Right renal pelvis (tissue), 4 donors: ENCODE measurements at regions not wholly inside any gene's neighbourhood (a gene's known extent, or its start where the extent isn't known, plus 50 kb on each side); places are given as distances from the start of the nearest gene placed in this dataset.

Experiments used
- DNase-seq, 4 donors: peaks; one replicate each; pipeline ENCODE4 v3.0.0-alpha.2; 2013; ENCODE audit warnings: low read depth in 4 of 4, low spot score in 3 of 4, missing footprints in 1 of 4

DNA sequence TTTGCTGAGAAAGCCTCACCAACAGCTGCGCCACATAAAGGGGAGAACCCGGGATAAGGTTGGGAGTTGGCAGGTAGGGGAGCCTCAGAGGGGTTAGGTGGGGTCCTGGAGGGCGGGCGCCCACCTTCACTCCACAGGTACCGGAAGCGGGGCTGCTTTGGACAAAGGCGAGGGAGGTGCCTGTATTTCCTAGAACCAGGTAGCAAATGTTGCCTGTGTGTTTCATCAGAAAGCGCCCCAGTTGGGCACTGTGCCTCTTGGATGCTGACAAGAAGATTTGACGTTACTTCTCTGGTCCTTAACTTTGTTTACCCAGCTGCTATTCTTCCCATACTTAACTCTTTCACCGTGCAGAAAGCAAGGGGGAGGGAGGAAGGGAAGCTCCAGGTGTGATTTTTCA is 278.9 kb downstream of the ZNF536 start:
- no peak for DNase-seq

DNA sequence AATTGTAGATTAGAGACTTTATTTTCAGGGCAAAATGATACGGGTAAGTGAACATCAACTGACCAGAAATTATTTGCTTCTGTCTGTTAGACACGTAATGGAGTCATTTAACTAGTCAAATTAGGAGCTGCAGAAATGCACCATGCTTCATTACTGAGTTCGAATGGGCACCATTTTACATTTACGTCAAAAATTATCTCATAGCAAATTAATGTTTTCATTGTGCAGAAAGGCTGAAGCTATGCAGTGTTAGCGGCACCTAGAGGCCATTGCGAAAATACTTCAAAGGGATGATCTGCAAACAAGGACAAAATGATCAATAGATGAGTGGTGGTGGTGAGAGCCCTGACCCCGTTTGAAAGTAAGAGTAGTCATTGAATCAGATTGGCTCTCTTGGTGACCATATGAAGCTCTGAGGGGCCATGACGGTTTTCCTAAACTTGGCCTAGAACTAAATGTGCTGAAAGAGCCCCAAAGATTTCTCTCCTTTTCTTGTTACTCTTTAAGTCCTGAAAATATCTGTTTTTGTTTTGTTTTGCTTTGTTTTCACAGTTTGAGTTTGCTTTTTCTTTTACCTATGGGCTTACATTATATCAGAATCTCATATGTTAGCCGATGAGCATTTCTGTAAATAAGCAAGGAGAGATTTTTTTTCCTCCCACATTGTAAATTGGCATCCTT is 277.9 kb downstream of the ZNF536 start:
- DNase-seq: peak in 1 of 4 donors; percentile 44

DNA sequence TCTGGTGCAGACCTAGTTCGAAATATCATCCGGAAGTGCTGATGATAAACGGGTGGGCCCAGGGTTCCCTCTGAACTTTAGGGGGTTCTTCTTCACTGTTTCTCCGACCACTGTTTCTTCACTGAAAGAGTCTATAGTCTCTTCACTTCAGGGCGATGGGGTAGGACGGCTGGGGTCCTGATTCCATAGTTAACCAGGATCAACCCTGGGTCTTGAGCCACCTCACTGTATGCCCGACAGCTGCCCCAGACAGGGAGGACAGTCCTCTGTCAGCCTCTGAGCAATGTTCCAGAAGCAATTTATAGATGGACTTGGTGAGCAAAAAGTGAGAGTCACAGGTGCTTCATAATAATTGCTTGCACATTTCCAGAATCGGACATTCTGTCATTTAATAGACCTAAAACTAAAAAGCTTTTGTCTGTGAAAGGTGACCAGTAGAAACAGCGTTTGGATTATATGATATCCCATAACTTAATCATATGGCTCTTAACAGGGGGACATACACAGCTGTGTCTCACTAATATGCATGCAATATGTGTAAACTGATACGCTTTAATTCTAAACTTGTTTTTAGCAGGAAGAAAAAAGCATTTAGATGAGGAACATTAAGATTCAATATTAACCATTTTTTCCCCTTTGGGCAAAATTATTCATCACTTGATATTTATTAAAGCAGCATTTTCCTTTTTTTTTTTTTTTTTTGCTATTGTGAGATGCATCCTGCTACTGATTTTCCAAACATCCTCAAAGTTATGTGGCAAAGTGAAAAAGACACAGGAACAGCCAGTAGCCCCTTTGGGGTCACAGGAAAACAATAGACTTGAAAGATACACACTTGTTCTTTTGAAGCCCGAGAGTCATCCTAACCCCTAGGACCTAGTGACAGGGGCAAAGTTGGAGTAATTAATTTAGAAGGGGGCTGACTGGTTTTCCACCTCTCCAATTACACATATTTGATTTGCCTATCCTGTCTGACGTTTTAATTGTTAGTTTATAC is 277.0 kb downstream of the ZNF536 start:
- no peak for DNase-seq

DNA sequence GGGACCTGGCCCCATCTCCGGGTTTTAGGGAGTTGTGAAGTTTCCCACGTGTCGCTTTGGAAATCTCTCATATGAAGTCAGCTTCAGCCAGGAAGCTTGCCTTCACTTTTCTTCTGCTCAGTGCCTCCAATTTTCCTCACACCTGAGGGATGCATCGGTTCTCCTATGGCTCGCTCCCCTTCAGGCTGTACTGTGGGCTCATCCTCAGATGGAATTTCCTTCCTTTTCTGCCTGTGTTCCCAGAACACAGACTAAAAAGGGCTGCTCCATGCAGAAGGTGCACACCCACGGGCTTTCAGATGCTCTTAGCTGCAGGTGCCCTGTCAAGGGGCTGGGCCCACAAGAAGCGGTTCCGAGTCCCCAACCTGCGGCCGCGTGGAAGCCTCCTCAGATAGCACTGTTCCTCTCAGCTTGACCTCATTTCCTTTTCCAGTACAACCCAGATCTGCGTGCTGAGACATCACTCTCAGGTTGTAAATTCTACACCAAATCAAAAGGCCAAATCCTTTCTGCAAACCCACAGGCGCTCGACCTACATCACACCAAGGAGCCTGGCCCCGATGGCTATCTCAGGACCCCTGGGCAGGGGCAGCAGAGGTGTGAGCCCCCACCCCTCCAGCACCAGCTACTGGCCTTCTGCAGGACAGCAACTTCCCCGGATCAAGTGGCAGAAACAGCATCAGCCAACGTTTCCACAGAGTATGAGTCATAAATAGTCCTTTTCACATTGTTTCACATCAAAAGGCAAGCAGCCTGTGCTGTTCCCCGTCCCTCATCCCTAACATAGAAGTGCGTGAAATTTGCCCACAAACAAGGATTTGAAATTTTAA is 275.9 kb downstream of the ZNF536 start:
- no peak for DNase-seq

DNA sequence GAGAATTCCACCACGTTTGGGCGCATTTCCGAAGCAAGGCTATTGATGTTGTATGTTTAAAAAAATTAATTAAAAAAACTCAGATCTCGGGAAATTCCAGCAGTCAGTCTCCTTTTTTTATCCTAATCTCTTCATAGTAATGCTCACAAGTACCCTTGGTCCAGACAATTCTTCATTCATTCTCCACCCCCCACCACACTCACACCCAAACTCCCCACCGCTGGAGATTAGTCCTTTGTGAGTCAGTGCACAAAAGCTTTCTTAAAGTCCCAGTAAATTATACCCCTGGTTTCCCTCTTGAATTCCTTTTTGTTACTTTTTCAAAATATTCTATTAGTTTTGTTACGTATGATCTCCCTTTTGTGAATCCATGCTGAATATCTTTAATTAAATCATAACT is 274.6 kb downstream of the ZNF536 start:
- no peak for DNase-seq

DNA sequence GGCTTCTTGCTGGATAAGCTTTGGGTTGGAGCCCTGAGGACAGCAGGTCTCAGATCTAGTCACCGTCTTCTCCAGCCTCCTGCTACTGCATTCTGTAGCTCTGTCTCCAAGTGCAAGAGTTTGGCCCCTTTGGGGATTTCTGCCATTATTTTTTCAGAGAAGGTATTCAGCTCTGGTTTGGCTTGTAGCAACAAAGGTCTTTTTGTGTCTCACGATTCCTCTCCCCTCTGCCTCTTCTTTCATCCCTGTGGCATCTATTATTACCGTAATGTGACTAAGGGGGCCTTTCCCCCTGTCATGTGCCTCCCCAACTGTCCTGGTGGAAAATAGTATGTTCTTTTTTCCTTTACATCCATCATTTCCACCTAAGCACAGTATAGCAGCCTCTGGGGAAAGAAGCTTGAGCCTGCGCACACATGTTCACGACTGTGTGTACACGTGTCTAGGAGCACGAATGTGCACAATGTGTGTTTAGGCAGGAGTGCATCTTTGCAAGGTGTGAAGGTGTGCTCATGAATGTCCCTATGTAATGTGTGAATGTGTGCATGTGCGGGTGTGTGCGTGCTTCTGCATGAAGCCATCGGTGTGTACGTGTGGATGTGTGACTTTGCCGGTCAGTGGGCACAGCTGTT is 273.9 kb downstream of the ZNF536 start:
- DNase-seq: no peak

DNA sequence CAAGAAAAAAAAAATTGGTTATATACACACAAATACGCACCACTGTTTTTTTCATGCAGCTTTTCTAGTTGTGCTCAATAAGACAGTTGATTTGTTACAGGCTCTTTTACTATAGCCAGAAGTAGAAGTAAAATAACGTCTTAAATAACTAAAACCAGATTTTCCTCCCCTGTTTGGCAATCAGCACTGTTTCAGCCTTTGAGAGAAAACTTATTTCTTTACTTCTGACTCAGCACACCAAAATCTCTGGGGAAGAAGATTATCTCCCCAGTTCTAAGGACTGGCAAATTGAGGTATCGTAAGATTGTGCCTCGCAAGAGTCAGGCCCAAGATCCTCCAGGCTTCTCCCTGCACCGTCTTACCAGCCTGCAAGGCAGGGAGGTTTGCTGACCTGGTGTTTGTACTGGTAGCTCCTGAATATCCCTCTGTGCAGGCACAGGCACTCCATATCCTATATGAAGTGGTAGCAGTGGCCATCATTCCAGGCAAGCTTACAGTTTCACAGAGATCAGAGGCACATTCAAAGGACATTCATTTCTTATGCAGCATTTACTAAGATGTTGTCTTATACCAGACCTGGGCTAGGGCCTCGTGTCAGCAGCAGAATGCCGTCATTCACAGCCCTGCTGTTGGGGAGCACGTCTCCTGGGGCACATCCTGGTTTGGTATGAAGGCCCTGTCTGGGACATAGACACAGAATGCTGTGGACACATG is 268.2 kb downstream of the ZNF536 start:
- no peak for DNase-seq

DNA sequence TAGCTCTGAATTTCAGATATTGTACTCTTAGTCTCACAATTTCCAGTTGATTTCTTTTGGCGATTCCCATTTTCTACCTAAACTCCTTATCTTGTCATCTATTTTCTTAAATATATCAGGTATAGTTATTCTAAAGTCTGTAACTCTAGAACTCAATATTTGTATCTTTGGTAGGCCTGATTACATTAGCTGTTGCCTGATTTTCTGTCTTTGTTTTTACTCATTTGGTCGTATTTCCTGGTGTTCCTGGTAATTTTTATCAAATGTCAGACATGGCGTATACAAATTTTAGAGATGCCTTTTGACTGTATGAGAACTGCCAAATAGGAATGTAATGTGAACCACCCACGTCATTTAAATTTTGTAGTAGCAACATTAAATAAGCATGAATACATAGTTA is 266.7 kb downstream of the ZNF536 start:
- no peak for DNase-seq

DNA sequence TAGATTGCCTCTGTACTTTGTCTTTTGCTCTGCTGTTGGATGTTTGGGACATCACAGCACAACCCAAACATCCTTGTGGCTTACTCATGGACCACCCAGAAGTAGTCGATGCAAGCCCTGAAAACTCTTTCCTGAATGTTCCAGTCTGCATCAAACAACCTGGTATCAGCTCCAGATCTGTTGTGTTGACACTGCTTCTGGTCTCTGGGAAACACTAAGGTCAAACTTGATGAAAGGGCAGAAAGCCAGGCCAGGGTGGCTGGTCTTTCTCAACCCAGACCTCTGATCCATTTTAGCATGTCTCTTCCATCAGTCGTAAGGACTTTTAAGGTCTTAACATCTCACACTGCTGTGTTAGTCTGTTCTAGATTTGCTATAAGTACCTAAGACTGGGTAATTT is 265.7 kb downstream of the ZNF536 start:
- no peak for DNase-seq

DNA sequence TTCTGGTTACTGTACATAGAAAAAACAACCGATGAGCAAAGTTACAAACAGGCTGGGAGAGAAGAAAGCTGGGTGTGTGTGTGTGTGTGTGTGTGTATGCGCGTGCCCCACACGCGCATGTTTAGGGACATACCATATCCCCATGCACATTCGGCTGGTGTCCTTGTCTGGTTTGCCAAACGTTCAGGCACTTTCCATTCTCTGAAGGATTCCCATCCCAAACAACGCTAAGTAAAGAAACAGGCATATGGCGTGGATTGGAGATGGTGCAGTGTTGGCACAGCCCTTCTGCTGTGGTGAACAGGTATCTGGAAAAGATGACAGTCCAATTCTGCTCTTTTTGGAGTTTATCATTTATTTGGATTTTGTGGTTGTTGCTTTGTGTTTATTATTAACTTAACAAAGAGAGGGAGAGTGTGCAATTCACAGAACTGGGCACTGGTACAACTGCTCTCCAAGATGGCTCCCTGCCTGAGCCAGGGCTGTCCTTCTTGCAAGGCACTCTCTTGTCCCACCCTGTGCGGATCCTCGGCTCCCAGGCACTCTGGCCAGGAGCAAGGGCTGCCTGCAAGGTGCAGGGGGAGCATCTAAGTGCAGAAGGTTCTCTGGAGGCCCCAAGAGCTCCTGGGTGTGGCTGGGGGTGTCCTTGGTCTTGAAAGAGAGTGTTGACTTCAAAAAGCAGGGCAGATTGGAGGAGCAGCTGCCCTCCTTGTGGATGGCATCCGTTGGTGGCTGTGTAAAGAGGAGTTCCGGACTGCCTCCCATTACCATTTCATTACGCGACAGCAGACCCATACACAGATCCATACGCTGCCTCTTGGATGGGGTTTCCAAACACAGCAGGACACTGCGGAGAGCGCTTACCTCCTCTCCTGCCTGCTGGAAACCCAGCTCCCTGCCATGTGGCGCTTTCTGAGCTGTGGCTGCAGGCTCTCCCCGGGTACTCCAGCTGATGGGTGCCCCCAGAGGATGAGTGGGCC is 263.1 kb downstream of the ZNF536 start:
- DNase-seq: no peak

DNA sequence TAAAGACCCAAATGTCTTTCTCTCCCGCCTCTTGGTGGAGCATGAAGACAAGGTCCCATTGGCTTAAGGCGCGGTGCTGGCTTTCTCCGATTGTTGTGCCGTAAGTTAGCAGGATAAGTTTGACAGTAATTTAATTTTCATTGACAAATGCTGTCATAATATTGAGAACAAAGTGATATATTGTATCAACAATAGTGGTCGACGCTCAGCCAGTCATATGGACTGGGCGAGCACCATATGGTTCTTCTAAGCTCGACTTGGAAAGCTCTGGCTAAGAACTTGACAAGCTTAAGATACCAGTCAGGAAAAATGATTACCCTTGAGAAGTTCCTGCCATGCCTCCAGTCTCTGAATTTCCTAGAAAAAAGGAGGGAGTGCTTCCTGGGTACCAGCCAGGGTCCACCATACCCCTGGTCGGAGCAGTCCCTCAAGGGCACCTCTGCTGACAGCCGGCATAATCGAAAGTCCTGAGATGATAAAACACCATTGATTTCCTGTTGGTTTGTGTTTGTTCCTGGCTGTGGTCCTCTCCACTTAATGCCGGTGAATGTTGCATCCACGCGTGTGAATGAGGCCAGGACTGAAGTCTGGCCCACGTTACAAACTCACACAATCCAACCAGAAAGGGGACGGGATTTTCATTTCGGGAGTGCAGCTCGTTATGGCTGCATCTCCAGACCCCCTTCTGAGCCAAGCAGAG is 262.1 kb downstream of the ZNF536 start:
- DNase-seq: no peak

DNA sequence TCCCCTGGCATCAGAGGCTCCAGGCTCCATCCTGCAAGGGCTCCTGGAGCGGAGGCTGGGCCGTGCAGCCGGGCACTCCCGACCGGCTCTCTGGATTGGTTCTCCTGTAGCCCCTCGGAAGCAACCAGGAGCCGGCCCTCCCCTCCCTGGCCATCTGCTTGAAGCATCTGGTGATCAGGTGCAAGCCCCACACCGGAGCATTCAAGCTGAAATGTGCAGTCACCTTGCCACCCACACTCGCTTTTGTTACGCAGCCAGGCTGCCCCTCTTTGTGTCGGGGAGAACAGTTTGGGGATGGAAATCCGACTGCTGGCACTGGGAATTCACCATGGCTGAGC is 258.8 kb downstream of the ZNF536 start:
- DNase-seq: no peak

DNA sequence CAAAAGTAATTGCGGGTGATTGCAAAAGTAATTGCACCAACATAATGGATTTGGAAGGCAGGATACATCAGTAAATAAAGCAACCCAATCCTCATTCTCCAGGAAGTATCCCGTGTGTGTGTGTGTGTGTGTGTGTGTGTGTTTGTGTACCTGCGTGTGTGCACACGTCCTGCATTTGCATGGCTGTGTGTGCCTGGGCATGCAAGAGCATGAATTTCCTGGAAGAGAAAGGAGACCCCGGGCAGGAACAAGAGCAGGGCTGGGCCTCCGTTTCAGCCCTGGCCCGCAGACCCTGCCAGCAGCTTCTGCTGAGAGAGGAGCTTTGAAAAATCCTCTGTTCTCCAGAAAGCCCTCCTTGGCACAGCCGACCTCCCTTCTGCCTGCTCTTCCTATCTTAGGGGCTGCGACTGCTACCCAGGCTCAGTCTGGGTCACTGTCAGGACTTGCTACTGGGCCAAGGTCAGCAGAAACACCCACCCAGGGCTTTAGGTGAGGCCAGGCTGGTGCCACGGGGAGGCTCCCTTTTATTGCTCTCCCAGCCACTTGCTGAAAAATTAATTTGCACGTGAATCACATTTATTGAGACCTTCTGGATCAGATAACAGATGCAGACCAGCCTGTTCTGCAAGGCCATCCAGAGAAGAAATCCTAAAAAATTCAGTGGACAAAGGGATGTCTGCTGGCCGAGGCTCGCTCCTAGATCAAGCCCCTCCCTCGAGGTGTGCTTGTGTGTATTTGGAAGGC is 258.3 kb downstream of the ZNF536 start:
- DNase-seq: no peak

DNA sequence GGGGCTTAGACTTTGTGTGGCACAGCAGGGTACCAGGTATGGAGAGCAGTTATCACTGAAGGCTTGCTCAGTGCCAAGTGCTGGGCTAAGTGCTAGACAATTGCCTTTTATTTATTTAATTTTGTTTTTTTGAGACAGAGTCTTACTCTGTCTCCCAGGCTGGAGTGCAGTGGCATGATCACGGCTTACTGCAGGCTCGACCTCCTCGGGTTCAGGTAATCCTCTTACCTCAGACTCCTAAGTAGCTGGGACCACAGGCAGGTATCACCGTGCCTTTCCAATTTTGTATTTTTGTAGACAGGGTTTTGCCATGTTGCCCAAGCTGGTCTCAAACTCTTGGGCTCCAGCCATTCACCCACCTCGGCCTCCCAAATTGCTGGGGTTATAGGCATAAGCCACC is 256.9 kb downstream of the ZNF536 start:
- no peak for DNase-seq

DNA sequence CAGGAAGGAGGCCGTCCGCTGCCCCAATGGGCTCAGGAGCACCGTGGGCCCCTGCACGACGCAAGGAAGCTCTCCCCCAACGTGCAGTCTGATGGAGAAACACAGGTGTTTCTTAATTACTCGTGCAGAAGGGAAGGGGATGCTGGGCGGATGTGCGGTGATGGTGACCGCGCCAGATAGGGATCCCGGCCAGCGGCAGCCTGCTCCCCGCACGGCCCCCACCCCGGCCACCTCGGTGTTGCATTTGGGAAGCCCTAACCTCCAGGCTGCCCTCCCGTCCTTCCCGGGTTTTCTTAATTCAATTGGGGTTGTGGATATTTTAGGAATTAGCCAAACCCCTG is 254.4 kb downstream of the ZNF536 start:
- DNase-seq: no peak

DNA sequence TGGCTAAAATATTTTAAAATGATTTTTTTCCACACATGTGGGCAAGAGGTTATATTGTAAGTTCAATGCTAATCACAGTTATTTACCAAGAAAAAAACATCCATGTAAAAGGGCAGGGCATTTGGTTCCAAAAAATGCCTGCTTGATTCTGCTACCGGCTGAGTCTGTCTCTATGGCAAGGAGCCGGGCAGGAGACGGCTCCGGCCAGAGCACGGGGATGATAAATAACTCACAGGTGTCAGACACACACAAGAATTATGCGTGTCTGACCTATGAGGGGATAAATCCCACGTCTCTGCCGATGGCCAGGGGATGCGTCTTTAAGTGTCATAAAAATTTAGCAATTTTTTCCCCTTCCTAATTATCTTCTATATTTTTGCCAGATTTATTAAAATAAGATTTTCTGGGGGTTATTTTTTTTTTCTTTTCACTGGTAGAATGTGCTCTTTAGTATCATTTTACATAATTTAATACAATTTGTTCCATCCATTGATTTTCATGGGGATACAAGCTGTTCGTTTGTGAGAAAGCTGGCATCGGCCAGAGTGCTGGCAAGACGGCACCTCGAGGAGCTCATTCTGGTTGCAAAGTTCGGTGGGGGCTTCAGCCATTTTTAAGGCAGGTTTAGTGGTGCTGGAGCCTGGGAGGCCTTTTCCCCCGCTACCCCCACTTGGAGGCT is 253.9 kb downstream of the ZNF536 start:
- DNase-seq: no peak

DNA sequence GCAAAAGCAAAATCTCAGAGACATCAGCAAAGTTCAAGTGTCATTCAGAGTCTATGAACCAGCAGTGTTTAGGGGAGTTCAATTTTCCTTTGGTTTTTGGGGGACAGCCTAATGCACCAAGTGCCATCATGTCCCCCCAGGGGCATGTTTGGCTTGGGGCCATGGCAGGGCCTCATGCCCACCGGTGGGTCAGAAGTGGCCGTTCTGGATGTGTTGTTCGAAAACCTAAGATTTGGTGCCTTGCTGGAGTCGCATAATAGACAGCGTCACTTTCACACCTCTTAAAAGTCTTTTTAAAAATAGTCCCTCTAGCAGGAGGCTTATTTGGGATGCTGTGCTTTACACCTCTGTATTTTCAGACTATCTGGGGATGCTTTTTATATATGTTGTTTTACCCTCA is 250.1 kb downstream of the ZNF536 start:
- no peak for DNase-seq
